Neural cell (in vitro differentiated cells): ENCODE measurements at regions not wholly inside any gene's neighbourhood (a gene's known extent, or its start where the extent isn't known, plus 50 kb on each side); places are given as distances from the start of the nearest gene placed in this dataset.

Experiments
- H2AFZ ChIP-seq: fragments of 200-600, 300-800 bp; sonication (generic), shearing (Covaris generic); 2 replicates; pipeline ENCODE4 v1.6.0; 2014; ENCODE audit warnings: low read depth, mild to moderate bottlenecking, antibody characterized with exemption, low read length, moderate library complexity
- H3F3A ChIP-seq: fragments of 200-600 bp; shearing (Covaris generic); 2 replicates; pipeline ENCODE4 v1.6.1; 2016; ENCODE audit warnings: mild to moderate bottlenecking, moderate library complexity, mixed read lengths, antibody characterized with exemption, low read length; ENCODE audit not compliant: insufficient read depth, poor library complexity, severe bottlenecking
- H3K27ac ChIP-seq: fragments of 200-600, 300-800 bp; sonication (generic), shearing (Covaris generic); 2 replicates; pipeline ENCODE4 v1.5.1; 2014; ENCODE audit warnings: mild to moderate bottlenecking, low read length, moderate library complexity
- H3K27me3 ChIP-seq: fragments of 300-800, 200-600 bp; sonication (generic), shearing (Covaris generic); 2 replicates; pipeline ENCODE4 v1.6.0; 2014; ENCODE audit warnings: mild to moderate bottlenecking, low read depth, low read length, moderate library complexity; ENCODE audit not compliant: insufficient read depth
- H3K36me3 ChIP-seq: fragments of 300-800, 200-600 bp; sonication (generic), shearing (Covaris generic); 2 replicates; pipeline ENCODE4 v1.5.1; 2014; ENCODE audit warnings: mild to moderate bottlenecking, antibody characterized with exemption, low read length, moderate library complexity; ENCODE audit not compliant: insufficient read depth
- H3K4me2 ChIP-seq: fragments of 300-800, 200-600 bp; sonication (generic), shearing (Covaris generic); 2 replicates; pipeline ENCODE4 v1.6.0; 2014; ENCODE audit warnings: mild to moderate bottlenecking, low read length
- H3K4me3 ChIP-seq: fragments of 300-800, 200-600 bp; sonication (generic), shearing (Covaris generic); 2 replicates; pipeline ENCODE4 v1.5.1; 2014; ENCODE audit warnings: mild to moderate bottlenecking, low read length, moderate library complexity
- H3K79me2 ChIP-seq: fragments of 200-600 bp; shearing (Covaris generic); replicated peaks from 2 replicates; pipeline ENCODE4 v1.6.0; 2014; ENCODE audit warnings: mild to moderate bottlenecking, low read length, moderate library complexity; ENCODE audit not compliant: insufficient read depth
- H3K9ac ChIP-seq: fragments of 300-800, 200-600 bp; sonication (generic), shearing (Covaris generic); 2 replicates; pipeline ENCODE4 v1.6.1; 2016; ENCODE audit warnings: mild to moderate bottlenecking, low read length, mixed read lengths
- H3K9me2 ChIP-seq: fragments of 200-600 bp; shearing (Covaris generic); 2 replicates; pipeline ENCODE4 v1.6.1; 2016; ENCODE audit warnings: mild to moderate bottlenecking, low read length, mixed read lengths; ENCODE audit not compliant: insufficient read depth
- H3K9me3 ChIP-seq: fragments of 200-600, 300-800 bp; sonication (generic), shearing (Covaris generic); 2 replicates; pipeline ENCODE4 v1.6.1; 2016; ENCODE audit warnings: mild to moderate bottlenecking, mixed run types, low read length, moderate library complexity, mixed read lengths
- H4K20me1 ChIP-seq: fragments of 200-600 bp; shearing (Covaris generic); 2 replicates; pipeline ENCODE4 v1.6.1; 2016; ENCODE audit warnings: mild to moderate bottlenecking, mixed run types; ENCODE audit not compliant: insufficient read depth
- EP300 ChIP-seq: fragments of 450-650 bp; conservative IDR thresholded peaks from 2 replicates; pipeline ENCODE4 v1.6.1; 2014; ENCODE audit warnings: antibody characterized with exemption, mild to moderate bottlenecking, moderate library complexity; ENCODE audit not compliant: poor library complexity, severe bottlenecking
- EZH2 ChIP-seq: fragments of 200-600, 300-800 bp; shearing (Covaris generic), sonication (generic); IDR thresholded peaks from 2 replicates; pipeline ENCODE4 v1.6.1; 2014; ENCODE audit warnings: antibody characterized with exemption, low read length, borderline replicate concordance, mild to moderate bottlenecking; ENCODE audit not compliant: insufficient read depth, poor library complexity, severe bottlenecking
- MXI1 ChIP-seq: fragments of 450-650 bp; conservative IDR thresholded peaks from 2 replicates; pipeline ENCODE4 v1.6.1; 2014; ENCODE audit warnings: antibody characterized with exemption, mild to moderate bottlenecking; ENCODE audit not compliant: poor library complexity, severe bottlenecking
- POLR2AphosphoS5 ChIP-seq: IDR thresholded peaks from 2 replicates; pipeline ENCODE4 v1.6.1; 2012
- RAD21 ChIP-seq: fragments of 450-650 bp; conservative IDR thresholded peaks from 2 replicates; pipeline ENCODE4 v1.6.1; 2014; ENCODE audit warnings: antibody characterized with exemption, mild to moderate bottlenecking, moderate library complexity
- SMC3 ChIP-seq: fragments of 450-650 bp; conservative IDR thresholded peaks from 2 replicates; pipeline ENCODE4 v1.6.1; 2014; ENCODE audit warnings: antibody characterized with exemption, mild to moderate bottlenecking, moderate library complexity; ENCODE audit not compliant: poor library complexity
- TAF1 ChIP-seq: IDR thresholded peaks from 2 replicates; pipeline ENCODE4 v1.6.1; 2012; ENCODE audit warnings: low read depth
- TF ChIP-seq, protein P1 (sequence below): IDR thresholded peaks from 2 replicates; pipeline ENCODE4 v1.6.1; 2012; ENCODE audit warnings: borderline replicate concordance
- TF ChIP-seq, protein P2 (sequence below): fragments of 450-650 bp; IDR thresholded peaks from 2 replicates; pipeline ENCODE4 v1.5.1; 2014; ENCODE audit warnings: antibody characterized with exemption, mild to moderate bottlenecking, moderate library complexity; ENCODE audit not compliant: poor library complexity, severe bottlenecking

DNA sequence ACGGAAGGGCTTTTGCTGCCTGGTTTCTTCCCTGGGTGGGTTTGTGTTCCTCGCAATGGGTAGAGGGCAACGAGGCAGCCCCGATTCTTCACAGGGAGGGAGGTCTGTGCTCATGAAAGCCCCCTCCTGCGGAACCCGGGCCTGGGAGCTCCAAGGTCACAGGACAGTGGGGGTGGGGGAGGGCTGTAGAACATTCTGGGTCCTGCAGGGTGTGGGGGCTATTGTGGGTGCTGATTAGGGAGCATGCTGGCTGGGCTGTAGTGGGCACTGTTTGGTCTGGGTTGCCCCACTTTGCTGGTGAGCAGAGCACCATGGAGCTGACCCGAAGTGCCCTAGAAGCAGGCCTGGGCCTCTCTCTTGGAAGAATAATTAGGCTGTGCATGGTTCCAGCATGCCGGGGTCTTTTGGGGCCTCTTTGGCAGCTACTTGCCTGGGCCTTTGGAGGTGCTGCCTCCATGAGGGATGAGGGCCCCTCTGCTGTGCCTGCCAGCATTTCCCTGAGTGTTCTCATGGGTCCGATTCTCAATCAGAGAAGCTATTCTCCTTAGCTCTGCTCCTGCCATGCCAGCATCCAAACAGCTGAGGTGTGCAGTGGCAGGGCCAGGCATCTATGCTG is 232.2 kb upstream of the HS6ST1 start:
- Histone ChIP-seq H4K20me1 (no peaks in the 10 kb centered on the region), H3K9ac (no peak overlapping the region)

DNA sequence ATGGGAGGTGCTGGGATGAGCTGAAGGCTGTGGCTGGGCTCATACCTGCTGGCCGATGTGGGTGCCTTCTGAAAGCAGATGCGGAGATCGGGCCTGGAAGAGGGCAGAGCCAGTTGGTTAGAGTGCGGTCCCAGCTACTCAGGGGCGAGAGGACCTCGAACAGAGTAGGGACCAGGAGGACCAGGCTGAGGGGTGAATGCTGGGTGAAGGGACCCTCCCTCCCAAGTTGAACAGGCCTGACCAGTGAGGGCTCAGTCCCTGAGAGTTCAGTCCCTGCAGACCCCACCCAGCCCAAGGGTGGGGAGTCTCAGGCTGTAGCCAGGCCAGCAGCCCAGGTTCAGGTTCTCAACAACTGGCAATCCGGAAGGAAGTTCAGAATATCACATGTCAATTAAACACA is 232.8 kb upstream of the HS6ST1 start:
- no peaks in the 10 kb centered on the region for H3K79me2 ChIP-seq
- H3K27me3 ChIP-seq = no peaks in the 10 kb centered on the region
- H3K4me2 ChIP-seq = no peak overlapping the region
- no peak overlapping the region for H3K27ac ChIP-seq
- no peak overlapping the region for H3K9ac ChIP-seq
- no peak for TF ChIP-seq RAD21
- no peaks in the 10 kb centered on the region for H3K9me3 ChIP-seq
- H3K36me3 ChIP-seq = no peaks in the 10 kb centered on the region
- H2AFZ ChIP-seq = no peak overlapping the region
- no peaks in the 10 kb centered on the region for H3K9me2 ChIP-seq
- H3F3A ChIP-seq = no peaks in the 10 kb centered on the region
- H4K20me1 ChIP-seq = no peaks in the 10 kb centered on the region
- no peak overlapping the region for H3K4me3 ChIP-seq

More for the DNA sequence above, 232.2 kb upstream of the HS6ST1 start:
- Histone ChIP-seq H3K4me2 (no peak overlapping the region), H3F3A (no peaks in the 10 kb centered on the region), H3K27ac (no peak overlapping the region), H3K9me3 (no peaks in the 10 kb centered on the region), H3K79me2 (no peaks in the 10 kb centered on the region), H3K4me3 (no peak overlapping the region), H3K9me2 (no peaks in the 10 kb centered on the region), H2AFZ (no peak overlapping the region), H3K27me3 (no peaks in the 10 kb centered on the region), H3K36me3 (no peaks in the 10 kb centered on the region)
- TF ChIP-seq, protein P1, sequence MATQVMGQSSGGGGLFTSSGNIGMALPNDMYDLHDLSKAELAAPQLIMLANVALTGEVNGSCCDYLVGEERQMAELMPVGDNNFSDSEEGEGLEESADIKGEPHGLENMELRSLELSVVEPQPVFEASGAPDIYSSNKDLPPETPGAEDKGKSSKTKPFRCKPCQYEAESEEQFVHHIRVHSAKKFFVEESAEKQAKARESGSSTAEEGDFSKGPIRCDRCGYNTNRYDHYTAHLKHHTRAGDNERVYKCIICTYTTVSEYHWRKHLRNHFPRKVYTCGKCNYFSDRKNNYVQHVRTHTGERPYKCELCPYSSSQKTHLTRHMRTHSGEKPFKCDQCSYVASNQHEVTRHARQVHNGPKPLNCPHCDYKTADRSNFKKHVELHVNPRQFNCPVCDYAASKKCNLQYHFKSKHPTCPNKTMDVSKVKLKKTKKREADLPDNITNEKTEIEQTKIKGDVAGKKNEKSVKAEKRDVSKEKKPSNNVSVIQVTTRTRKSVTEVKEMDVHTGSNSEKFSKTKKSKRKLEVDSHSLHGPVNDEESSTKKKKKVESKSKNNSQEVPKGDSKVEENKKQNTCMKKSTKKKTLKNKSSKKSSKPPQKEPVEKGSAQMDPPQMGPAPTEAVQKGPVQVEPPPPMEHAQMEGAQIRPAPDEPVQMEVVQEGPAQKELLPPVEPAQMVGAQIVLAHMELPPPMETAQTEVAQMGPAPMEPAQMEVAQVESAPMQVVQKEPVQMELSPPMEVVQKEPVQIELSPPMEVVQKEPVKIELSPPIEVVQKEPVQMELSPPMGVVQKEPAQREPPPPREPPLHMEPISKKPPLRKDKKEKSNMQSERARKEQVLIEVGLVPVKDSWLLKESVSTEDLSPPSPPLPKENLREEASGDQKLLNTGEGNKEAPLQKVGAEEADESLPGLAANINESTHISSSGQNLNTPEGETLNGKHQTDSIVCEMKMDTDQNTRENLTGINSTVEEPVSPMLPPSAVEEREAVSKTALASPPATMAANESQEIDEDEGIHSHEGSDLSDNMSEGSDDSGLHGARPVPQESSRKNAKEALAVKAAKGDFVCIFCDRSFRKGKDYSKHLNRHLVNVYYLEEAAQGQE = no peak
- no peak for TF ChIP-seq EZH2
- no peak for TF ChIP-seq EP300
- TF ChIP-seq TAF1 = no peak

DNA sequence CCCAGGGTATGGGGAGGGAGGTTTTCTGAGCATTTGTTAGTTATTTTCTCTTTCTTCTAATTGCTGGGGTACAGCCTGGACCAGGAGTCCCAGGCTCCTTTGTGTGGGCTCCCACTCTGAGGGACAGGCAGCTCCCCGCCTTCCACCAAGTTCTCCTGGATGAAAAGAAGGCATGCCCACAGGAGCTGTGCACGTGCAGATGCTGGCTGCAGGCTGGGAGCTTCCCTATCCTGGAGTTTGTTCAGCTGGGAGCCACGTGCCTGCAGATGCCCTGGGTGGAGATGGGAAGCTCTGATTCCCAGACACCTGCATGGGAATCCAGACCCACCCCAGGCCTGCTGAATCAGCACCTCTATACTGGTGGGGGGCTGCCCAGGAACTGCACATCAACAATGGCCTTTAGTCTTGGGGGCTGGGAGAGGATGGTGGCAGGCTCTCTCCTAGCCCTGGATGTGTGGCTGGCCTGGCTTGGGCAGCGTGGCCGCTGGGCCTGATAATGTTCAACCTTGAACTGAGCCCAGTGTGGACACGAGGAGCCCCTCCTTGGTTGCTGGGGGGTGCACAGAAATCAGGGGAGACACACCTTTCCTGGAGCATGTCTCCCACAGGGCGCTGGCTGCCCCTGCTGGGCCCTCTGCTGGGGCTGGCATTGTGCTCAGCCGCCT is 233.6 kb upstream of the HS6ST1 start:
- Histone ChIP-seq H3K9me2 (no peaks in the 10 kb centered on the region), H3K9me3 (no peaks in the 10 kb centered on the region), H3F3A (no peaks in the 10 kb centered on the region), H3K27ac (no peak overlapping the region), H3K9ac (no peak overlapping the region), H3K36me3 (no peaks in the 10 kb centered on the region), H3K27me3 (no peaks in the 10 kb centered on the region), H3K4me3 (no peak overlapping the region), H3K4me2 (no peak overlapping the region), H4K20me1 (no peaks in the 10 kb centered on the region), H2AFZ (no peak overlapping the region), H3K79me2 (no peaks in the 10 kb centered on the region)
- TF ChIP-seq EZH2 (no peak), SMC3 (no peak), TAF1 (no peak), MXI1 (no peak), EP300 (no peak), POLR2AphosphoS5 (no peak), RAD21 (no peak)
- TF ChIP-seq, protein P2, sequence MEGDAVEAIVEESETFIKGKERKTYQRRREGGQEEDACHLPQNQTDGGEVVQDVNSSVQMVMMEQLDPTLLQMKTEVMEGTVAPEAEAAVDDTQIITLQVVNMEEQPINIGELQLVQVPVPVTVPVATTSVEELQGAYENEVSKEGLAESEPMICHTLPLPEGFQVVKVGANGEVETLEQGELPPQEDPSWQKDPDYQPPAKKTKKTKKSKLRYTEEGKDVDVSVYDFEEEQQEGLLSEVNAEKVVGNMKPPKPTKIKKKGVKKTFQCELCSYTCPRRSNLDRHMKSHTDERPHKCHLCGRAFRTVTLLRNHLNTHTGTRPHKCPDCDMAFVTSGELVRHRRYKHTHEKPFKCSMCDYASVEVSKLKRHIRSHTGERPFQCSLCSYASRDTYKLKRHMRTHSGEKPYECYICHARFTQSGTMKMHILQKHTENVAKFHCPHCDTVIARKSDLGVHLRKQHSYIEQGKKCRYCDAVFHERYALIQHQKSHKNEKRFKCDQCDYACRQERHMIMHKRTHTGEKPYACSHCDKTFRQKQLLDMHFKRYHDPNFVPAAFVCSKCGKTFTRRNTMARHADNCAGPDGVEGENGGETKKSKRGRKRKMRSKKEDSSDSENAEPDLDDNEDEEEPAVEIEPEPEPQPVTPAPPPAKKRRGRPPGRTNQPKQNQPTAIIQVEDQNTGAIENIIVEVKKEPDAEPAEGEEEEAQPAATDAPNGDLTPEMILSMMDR = no peak
- TF ChIP-seq, protein P1 = no peak
